Lower leg skin (tissue), 3 donors: ENCODE measurements at regions not wholly inside any gene's neighbourhood (a gene's known extent, or its start where the extent isn't known, plus 50 kb on each side); places are given as distances from the start of the nearest gene placed in this dataset.

ENCODE experiments used
- POLR2A ChIP-seq, 2 donors: fragments of 450-650 bp; IDR thresholded peaks; one replicate each; pipeline ENCODE4 v1.6.1; 2016 to 2017; ENCODE audit warnings: antibody characterized with exemption in 2 of 2, mild to moderate bottlenecking in 1 of 2, moderate library complexity in 1 of 2
- TF ChIP-seq, protein P1 (sequence below), 3 donors: fragments of 450-650 bp; IDR thresholded peaks; one replicate each; pipeline ENCODE4 v1.5.1; 2016; ENCODE audit warnings: antibody characterized with exemption in 3 of 3, mild to moderate bottlenecking in 3 of 3, moderate library complexity in 2 of 3

- TF ChIP-seq, protein P1, sequence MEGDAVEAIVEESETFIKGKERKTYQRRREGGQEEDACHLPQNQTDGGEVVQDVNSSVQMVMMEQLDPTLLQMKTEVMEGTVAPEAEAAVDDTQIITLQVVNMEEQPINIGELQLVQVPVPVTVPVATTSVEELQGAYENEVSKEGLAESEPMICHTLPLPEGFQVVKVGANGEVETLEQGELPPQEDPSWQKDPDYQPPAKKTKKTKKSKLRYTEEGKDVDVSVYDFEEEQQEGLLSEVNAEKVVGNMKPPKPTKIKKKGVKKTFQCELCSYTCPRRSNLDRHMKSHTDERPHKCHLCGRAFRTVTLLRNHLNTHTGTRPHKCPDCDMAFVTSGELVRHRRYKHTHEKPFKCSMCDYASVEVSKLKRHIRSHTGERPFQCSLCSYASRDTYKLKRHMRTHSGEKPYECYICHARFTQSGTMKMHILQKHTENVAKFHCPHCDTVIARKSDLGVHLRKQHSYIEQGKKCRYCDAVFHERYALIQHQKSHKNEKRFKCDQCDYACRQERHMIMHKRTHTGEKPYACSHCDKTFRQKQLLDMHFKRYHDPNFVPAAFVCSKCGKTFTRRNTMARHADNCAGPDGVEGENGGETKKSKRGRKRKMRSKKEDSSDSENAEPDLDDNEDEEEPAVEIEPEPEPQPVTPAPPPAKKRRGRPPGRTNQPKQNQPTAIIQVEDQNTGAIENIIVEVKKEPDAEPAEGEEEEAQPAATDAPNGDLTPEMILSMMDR (IDR thresholded peaks at IDR 0.05): no peak
- TF ChIP-seq POLR2A (IDR thresholded peaks at IDR 0.05): no peak
These were observed 146.2 kb upstream of the PWP1 start for GRCh38 chr12:107539196-107539939.
